GM18951 (cell line): ENCODE measurements at regions not wholly inside any gene's neighbourhood (a gene's known extent, or its start where the extent isn't known, plus 50 kb on each side); places are given as distances from the start of the nearest gene placed in this dataset.

Experiments
- POLR2A ChIP-seq: IDR thresholded peaks from 4 replicates; pipeline ENCODE4 v1.6.1; 2011; ENCODE audit warnings: mild to moderate bottlenecking; ENCODE audit not compliant: insufficient read length, insufficient read depth; ENCODE audit errors: extremely low read depth
- in situ Hi-C: fragments of 300-500 bp; cut with MboI; formaldehyde crosslinking; loops from one replicate; pipeline ENCODE4 v1.12.0; 2022; ENCODE audit warnings: low sequenced_read_pairs, mixed read lengths, inconsistent platforms; ENCODE audit not compliant: unreplicated experiment

- TF ChIP-seq POLR2A = no peak
- in situ Hi-C loops = no loop called here
These were observed 63.8 kb upstream of the ZNF462 start for GRCh38 chr9:106799152-106799551.

GRCh38 chr9:106800701-106801270 is 62.2 kb upstream of the ZNF462 start:
- in situ Hi-C loops = no loop called here
- no peak for TF ChIP-seq POLR2A

- in situ Hi-C loops = no loop called here
- TF ChIP-seq POLR2A = no peak
These were observed 61.1 kb upstream of the ZNF462 start for GRCh38 chr9:106801816-106802215.
